ENCODE measurements at regions not wholly inside any gene's neighbourhood (a gene's known extent, or its start where the extent isn't known, plus 50 kb on each side); places are given as distances from the start of the nearest gene placed in this dataset.

DNA sequence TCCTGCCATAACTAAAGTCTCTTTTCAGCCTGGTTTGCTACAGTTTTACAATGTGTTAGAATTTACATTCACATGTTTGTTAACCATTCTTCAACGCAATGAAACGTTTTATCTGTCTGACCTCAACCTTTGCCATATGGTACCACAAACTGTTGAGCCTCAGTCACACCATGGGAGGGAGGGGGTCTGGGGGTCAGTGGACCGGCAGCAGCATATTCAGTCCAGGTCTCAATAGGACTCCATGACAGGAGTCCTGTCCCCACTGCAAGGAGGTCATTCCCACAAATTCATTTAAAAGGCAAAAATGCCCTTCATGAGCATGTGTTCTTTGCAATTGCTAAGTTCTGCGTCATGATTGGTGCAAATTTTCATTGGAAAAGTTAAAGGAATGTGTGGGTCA is 66.6 kb upstream of the OLFM4 start:
- TF ChIP-seq POLR2A (IDR thresholded peaks at IDR 0.05) (no peak), CTCF (IDR thresholded peaks at IDR 0.05) (no peak)
